GM12878 (cell line): ENCODE measurements at regions not wholly inside any gene's neighbourhood (a gene's known extent, or its start where the extent isn't known, plus 50 kb on each side); places are given as distances from the start of the nearest gene placed in this dataset.

Experiments
- BHLHE40 ChIP-seq, 2 experiments: fragments of 450-650 bp in 1 of 2; IDR thresholded peaks; 2 replicates each; pipeline ENCODE4 v1.6.1; 2011 to 2017; ENCODE audit warnings: low read depth in 2 of 2, borderline replicate concordance in 1 of 2, improper control_type of control experiment in 1 of 2, low read length in 1 of 2, mild to moderate bottlenecking in 1 of 2
- CBX3 ChIP-seq: fragments of 200-600 bp; sonication (generic); IDR thresholded peaks from 2 replicates; pipeline ENCODE4 v1.6.1; 2016; ENCODE audit warnings: low read depth, borderline replicate concordance
- CEBPB ChIP-seq, 2 experiments: fragments of 150-350 bp in 1 of 2; IDR thresholded peaks; 2 replicates each; pipeline ENCODE4 v1.6.1; 2012 to 2014; ENCODE audit warnings: low read depth in 2 of 2, low read length in 2 of 2, borderline replicate concordance in 1 of 2, inconsistent platforms in 1 of 2
- CREB1 ChIP-seq: IDR thresholded peaks from 2 replicates; pipeline ENCODE4 v1.6.1; 2012; ENCODE audit warnings: low read depth, mild to moderate bottlenecking, inconsistent platforms
- JUND ChIP-seq: IDR thresholded peaks from 2 replicates; pipeline ENCODE4 v1.6.1; 2012; ENCODE audit warnings: low read depth, mild to moderate bottlenecking, low read length, improper control_type of control experiment, moderate library complexity
- NFIC ChIP-seq: IDR thresholded peaks from 2 replicates; pipeline ENCODE4 v1.6.1; 2012; ENCODE audit warnings: low read depth, mild to moderate bottlenecking, inconsistent platforms, low read length, moderate library complexity
- RBBP5 ChIP-seq: fragments of 200-600 bp; sonication (generic); conservative IDR thresholded peaks from 2 replicates; pipeline ENCODE4 v1.6.1; 2016
- RFX5 ChIP-seq: IDR thresholded peaks from 2 replicates; pipeline ENCODE4 v1.6.1; 2011; ENCODE audit warnings: low read depth, low read length, improper control_type of control experiment
- SP1 ChIP-seq: IDR thresholded peaks from one replicate; pipeline ENCODE4 v1.6.1; 2011; ENCODE audit warnings: low read depth, low read length
- SPI1 ChIP-seq: IDR thresholded peaks from 2 replicates; pipeline ENCODE4 v1.6.1; 2011; ENCODE audit warnings: low read depth, mild to moderate bottlenecking, low read length, moderate library complexity, borderline replicate concordance; ENCODE audit not compliant: insufficient read depth
- TCF12 ChIP-seq: IDR thresholded peaks from 2 replicates; pipeline ENCODE4 v1.6.1; 2011; ENCODE audit warnings: low read depth, mild to moderate bottlenecking, low read length
- TF ChIP-seq, protein P1 (sequence below): fragments of 450-650 bp; IDR thresholded peaks from 2 replicates; pipeline ENCODE4 v1.6.1; 2017; ENCODE audit warnings: mild to moderate bottlenecking, low read depth, inconsistent platforms; ENCODE audit not compliant: poor library complexity, severe bottlenecking
- TF ChIP-seq, protein P2 (sequence below), 3 experiments: IDR thresholded peaks in 2 of 3; conservative IDR thresholded peaks in 1 of 3; 2 replicates each; pipeline ENCODE4 v1.5.1; 2011; ENCODE audit warnings: low read depth in 3 of 3, low read length in 3 of 3, mild to moderate bottlenecking in 3 of 3, control low read depth in 2 of 3, moderate library complexity in 2 of 3, inconsistent platforms in 1 of 3, mixed read lengths in 1 of 3; ENCODE audit not compliant: control insufficient read depth in 2 of 3, insufficient read depth in 1 of 3; ENCODE audit errors: extremely low read depth in 1 of 3
- TF ChIP-seq, protein P3 (sequence below): IDR thresholded peaks from 2 replicates; pipeline ENCODE4 v1.6.1; 2012; ENCODE audit warnings: low read depth, low read length, improper control_type of control experiment

DNA sequence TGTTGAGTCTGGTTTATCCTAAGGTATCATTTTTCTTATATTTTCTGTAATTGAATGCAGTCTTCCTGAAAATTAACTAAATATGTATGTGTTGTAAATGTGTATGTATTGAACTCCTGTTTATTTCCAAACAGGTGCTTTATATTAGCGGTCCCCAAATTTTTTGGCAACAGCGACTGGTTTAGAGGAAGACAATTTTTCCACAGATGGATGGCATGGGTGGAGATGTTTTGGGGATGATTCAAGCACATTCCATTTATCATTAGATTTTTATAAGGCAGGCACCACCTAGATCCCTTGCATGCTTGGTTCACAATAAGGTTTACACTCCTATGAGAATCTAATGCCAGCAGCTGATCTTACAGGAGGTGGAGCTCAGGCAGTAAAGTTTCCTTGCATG, 210.5 kb upstream of the ANO3 start:
- no peak for TF ChIP-seq NFIC
- TF ChIP-seq RBBP5, result no peak
- TF ChIP-seq SPI1, result no peak
- TF ChIP-seq JUND, result no peak
- TF ChIP-seq TCF12, result no peak
- TF ChIP-seq, protein P1, sequence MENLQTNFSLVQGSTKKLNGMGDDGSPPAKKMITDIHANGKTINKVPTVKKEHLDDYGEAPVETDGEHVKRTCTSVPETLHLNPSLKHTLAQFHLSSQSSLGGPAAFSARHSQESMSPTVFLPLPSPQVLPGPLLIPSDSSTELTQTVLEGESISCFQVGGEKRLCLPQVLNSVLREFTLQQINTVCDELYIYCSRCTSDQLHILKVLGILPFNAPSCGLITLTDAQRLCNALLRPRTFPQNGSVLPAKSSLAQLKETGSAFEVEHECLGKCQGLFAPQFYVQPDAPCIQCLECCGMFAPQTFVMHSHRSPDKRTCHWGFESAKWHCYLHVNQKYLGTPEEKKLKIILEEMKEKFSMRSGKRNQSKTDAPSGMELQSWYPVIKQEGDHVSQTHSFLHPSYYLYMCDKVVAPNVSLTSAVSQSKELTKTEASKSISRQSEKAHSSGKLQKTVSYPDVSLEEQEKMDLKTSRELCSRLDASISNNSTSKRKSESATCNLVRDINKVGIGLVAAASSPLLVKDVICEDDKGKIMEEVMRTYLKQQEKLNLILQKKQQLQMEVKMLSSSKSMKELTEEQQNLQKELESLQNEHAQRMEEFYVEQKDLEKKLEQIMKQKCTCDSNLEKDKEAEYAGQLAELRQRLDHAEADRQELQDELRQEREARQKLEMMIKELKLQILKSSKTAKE, result no peak
- no peak for TF ChIP-seq RFX5
- TF ChIP-seq, protein P2, sequence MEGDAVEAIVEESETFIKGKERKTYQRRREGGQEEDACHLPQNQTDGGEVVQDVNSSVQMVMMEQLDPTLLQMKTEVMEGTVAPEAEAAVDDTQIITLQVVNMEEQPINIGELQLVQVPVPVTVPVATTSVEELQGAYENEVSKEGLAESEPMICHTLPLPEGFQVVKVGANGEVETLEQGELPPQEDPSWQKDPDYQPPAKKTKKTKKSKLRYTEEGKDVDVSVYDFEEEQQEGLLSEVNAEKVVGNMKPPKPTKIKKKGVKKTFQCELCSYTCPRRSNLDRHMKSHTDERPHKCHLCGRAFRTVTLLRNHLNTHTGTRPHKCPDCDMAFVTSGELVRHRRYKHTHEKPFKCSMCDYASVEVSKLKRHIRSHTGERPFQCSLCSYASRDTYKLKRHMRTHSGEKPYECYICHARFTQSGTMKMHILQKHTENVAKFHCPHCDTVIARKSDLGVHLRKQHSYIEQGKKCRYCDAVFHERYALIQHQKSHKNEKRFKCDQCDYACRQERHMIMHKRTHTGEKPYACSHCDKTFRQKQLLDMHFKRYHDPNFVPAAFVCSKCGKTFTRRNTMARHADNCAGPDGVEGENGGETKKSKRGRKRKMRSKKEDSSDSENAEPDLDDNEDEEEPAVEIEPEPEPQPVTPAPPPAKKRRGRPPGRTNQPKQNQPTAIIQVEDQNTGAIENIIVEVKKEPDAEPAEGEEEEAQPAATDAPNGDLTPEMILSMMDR (IDR thresholded peaks at IDR 0.05 in 2 of 3, conservative IDR thresholded peaks at IDR 0.05 in 1 of 3; ENCODE audit: control insufficient read depth in 2 of 3, extremely low read depth in 1 of 3, insufficient read depth in 1 of 3, low read depth in 3 of 3, low read length in 3 of 3), result no peak
- TF ChIP-seq CEBPB (IDR thresholded peaks at IDR 0.05; ENCODE audit: borderline replicate concordance in 1 of 2, low read depth in 2 of 2, low read length in 2 of 2), result no peak
- TF ChIP-seq CBX3, result no peak
- TF ChIP-seq, protein P3, sequence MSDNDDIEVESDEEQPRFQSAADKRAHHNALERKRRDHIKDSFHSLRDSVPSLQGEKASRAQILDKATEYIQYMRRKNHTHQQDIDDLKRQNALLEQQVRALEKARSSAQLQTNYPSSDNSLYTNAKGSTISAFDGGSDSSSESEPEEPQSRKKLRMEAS, result no peak
- no peak for TF ChIP-seq SP1
- no peak for TF ChIP-seq CREB1
- no peak for TF ChIP-seq BHLHE40 (IDR thresholded peaks at IDR 0.05; ENCODE audit: borderline replicate concordance in 1 of 2, low read depth in 2 of 2, low read length in 1 of 2)
